Spinal cord (tissue), 9 donors: ENCODE measurements at regions not wholly inside any gene's neighbourhood (a gene's known extent, or its start where the extent isn't known, plus 50 kb on each side); places are given as distances from the start of the nearest gene placed in this dataset.
"Not testable (repeated sequence)": the region's sequence is repeated elsewhere in the genome, so short reads cannot be mapped to it uniquely, and the experiment has no call there.

Source experiments
- DNase-seq, 6 donors: peaks; one replicate each; pipeline versions ENCODE4 v3.0.0 to v3.0.0-alpha.2; 2013 to 2015; ENCODE audit warnings: low spot score in 6 of 6, low read depth in 4 of 6
- H3K27ac ChIP-seq: one replicate; pipeline ENCODE4 v1.5.1; 2013; ENCODE audit warnings: low read depth, low read length, control low read depth
- H3K27me3 ChIP-seq: one replicate; pipeline ENCODE4 v1.6.1; 2013; ENCODE audit warnings: low read length; ENCODE audit not compliant: control insufficient read depth, insufficient read depth
- H3K36me3 ChIP-seq: one replicate; pipeline ENCODE4 v1.6.1; 2013; ENCODE audit warnings: low read length; ENCODE audit not compliant: control insufficient read depth, insufficient read depth
- H3K4me1 ChIP-seq: one replicate; pipeline ENCODE4 v1.6.1; 2013; ENCODE audit warnings: low read length; ENCODE audit not compliant: control insufficient read depth, insufficient read depth
- H3K4me3 ChIP-seq: one replicate; pipeline ENCODE4 v1.5.1; 2013; ENCODE audit warnings: low read depth, low read length, control low read depth
- H3K9me3 ChIP-seq: one replicate; pipeline ENCODE4 v1.6.1; 2013; ENCODE audit warnings: low read length; ENCODE audit not compliant: control insufficient read depth, insufficient read depth
- WGBS: methylation state at CpG from one replicate; pipeline ENCODE4 v1.1.5; 2013; ENCODE audit warnings: missing lambda C conversion rate; ENCODE audit not compliant: insufficient coverage; 5-methylcytosine and 5-hydroxymethylcytosine counted together
- donor health status: healthy.

DNA sequence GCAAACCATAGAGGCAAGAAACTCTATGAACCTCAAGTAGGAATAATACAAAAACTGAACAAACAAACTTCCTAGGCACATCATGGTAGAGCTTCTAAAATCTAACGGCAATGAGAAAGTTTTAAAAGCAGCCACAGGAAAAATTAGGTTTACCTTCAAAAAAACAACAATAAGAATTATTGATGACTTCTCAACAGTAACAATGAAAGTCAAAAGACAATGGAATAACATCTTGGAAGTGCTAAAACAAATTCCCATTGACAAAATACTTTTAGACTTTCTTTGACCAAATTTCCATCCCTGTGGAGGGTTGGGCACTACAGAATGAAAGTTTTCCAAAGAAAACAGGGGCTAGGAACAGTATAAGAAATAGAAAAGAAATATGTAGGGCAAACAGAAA is 222.9 kb upstream of the ERCC4 start:
- H3K9me3 ChIP-seq, result peaks cover 6% of the 10 kb centered on the region
- H3K27ac ChIP-seq, result no peak overlapping the region
- H3K4me1 ChIP-seq, result no peaks in the 10 kb centered on the region
- no peaks in the 10 kb centered on the region for H3K36me3 ChIP-seq
- no peak overlapping the region for H3K4me3 ChIP-seq
- no peaks in the 10 kb centered on the region for H3K27me3 ChIP-seq
- no CpG with 5 or more reads among the region's 1 CpG for WGBS
- DNase-seq, result no peak

GRCh38 chr16:13697568-13697967 is 222.4 kb upstream of the ERCC4 start:
- no peaks in the 10 kb centered on the region for H3K27me3 ChIP-seq
- no peak for DNase-seq
- H3K9me3 ChIP-seq, result peaks cover 6% of the 10 kb centered on the region
- no peaks in the 10 kb centered on the region for H3K4me1 ChIP-seq
- H3K36me3 ChIP-seq, result no peaks in the 10 kb centered on the region
- no peak overlapping the region for H3K4me3 ChIP-seq
- no peak overlapping the region for H3K27ac ChIP-seq

DNA sequence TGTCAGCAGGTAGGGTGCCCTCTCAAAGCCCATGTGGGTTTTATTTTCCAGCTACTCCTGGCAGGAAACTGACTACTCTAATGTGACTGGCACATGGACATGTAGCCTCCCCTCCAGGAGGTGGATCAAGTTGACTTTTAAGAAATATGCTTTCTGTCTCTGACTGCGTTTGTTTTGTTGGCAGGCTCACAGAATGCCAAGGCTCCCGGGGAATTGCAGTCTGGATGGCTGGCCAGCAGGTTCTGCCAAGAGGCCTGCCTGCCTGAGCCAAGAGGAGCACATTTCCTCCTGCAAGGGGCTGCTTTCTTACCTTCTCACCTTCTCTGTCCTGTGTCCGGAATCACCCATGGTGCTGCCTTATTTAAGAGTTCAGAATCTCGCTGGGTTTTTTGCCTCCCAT is 217.3 kb upstream of the ERCC4 start:
- DNase-seq, result peak in 3 of 6 donors; percentile 9 to 79 (median 43)
- no peaks in the 10 kb centered on the region for H3K4me1 ChIP-seq
- no peaks in the 10 kb centered on the region for H3K27me3 ChIP-seq
- H3K27ac ChIP-seq, result no peak overlapping the region
- no peak overlapping the region for H3K4me3 ChIP-seq
- peaks cover 4% of the 10 kb centered on the region for H3K9me3 ChIP-seq
- H3K36me3 ChIP-seq, result no peaks in the 10 kb centered on the region
- WGBS, result 47% methylated on average over 2 of the region's 4 CpGs

- Histone ChIP-seq H3K36me3 (no peaks in the 10 kb centered on the region), H3K27me3 (no peaks in the 10 kb centered on the region), H3K4me1 (peaks cover 3% of the 10 kb centered on the region), H3K4me3 (no peak overlapping the region), H3K9me3 (peaks cover 3% of the 10 kb centered on the region), H3K27ac (no peak overlapping the region)
- peak in 3 of 6 donors; percentile 13 to 92 (median 29) for DNase-seq
- WGBS, result 16% methylated on average over 2 of the region's 3 CpGs
Measured at GRCh38 chr16:13708347-13709120, 211.4 kb upstream of the ERCC4 start.

- no peak overlapping the region for H3K27ac ChIP-seq
- WGBS, result no CpG with 5 or more reads among the region's 7 CpGs
- H3K36me3 ChIP-seq, result no peaks in the 10 kb centered on the region
- H3K9me3 ChIP-seq, result no peaks in the 10 kb centered on the region
- H3K4me1 ChIP-seq, result no peaks in the 10 kb centered on the region
- H3K4me3 ChIP-seq, result no peak overlapping the region
- H3K27me3 ChIP-seq, result no peaks in the 10 kb centered on the region
- peak in 1 of 6 donors; percentile 57 for DNase-seq
Measured at GRCh38 chr16:13718748-13719147, 201.2 kb upstream of the ERCC4 start.

- no CpG with 5 or more reads among the region's 3 CpGs for WGBS
- Histone ChIP-seq H3K4me3 (no peak overlapping the region), H3K9me3 (no peaks in the 10 kb centered on the region), H3K4me1 (no peaks in the 10 kb centered on the region), H3K36me3 (no peaks in the 10 kb centered on the region), H3K27me3 (no peaks in the 10 kb centered on the region), H3K27ac (no peak overlapping the region)
- DNase-seq, result no peak
Measured at GRCh38 chr16:13727943-13728342, 192.0 kb upstream of the ERCC4 start.

DNA sequence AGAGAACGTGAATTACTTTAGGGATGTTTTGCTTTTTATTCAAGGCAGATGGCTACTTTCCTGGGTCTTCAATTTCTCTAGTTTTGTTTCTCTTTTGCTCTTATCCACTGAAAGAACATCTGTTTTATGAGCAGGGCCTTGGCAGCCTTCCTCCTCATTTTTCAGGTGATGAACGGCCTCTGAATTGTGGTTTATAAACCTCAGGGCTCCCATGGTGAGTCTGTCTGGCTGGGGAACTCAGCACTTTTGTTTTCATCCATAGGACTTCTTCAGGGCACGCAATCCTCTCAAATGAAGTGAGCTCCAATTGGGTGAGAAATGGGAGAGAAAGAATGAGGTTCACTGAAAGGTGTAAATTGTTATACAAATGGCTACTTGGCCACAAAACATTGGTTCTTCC is 186.4 kb upstream of the ERCC4 start:
- no peak overlapping the region for H3K4me3 ChIP-seq
- no peaks in the 10 kb centered on the region for H3K9me3 ChIP-seq
- WGBS, result 69% methylated on average over 2 of the region's 3 CpGs
- no peaks in the 10 kb centered on the region for H3K36me3 ChIP-seq
- H3K4me1 ChIP-seq, result no peaks in the 10 kb centered on the region
- DNase-seq, result peak in 2 of 6 donors; percentile 13 to 66
- H3K27ac ChIP-seq, result no peak overlapping the region
- H3K27me3 ChIP-seq, result no peaks in the 10 kb centered on the region

- not testable (repeated sequence) for H3K36me3 ChIP-seq, DNase-seq, H3K27me3 ChIP-seq, H3K4me3 ChIP-seq, H3K9me3 ChIP-seq, H3K27ac ChIP-seq, H3K4me1 ChIP-seq
- 89% methylated on average over 10 of the region's 14 CpGs for WGBS
Measured at GRCh38 chr16:13739621-13740373, 180.2 kb upstream of the ERCC4 start.

DNA sequence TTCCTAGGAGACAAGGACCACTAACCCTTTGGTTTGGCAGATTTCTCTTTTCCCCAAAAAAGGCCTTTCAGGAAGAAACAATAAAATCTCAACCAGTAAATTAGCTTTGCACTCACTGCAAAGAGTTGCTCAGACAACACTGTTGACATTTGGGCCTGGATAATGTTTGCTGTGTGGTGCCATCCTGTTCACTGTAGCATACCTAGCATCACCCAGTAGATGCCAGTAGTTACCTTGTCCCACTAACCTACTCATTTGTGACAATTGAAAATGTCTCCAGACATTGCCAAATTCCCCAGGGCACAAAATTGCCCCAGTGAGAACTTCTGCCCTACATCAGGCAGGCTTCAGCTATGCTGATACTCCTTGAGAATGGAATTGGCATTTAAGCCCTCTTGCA is 177.0 kb upstream of the ERCC4 start:
- H3K27me3 ChIP-seq, result no peaks in the 10 kb centered on the region
- H3K27ac ChIP-seq, result no peak overlapping the region
- DNase-seq, result no peak
- no peaks in the 10 kb centered on the region for H3K36me3 ChIP-seq
- H3K4me3 ChIP-seq, result no peak overlapping the region
- H3K4me1 ChIP-seq, result no peaks in the 10 kb centered on the region
- H3K9me3 ChIP-seq, result no peaks in the 10 kb centered on the region

GRCh38 chr16:13743571-13743970 is 176.4 kb upstream of the ERCC4 start:
- Histone ChIP-seq H3K27me3 (no peaks in the 10 kb centered on the region), H3K4me1 (no peaks in the 10 kb centered on the region), H3K36me3 (no peaks in the 10 kb centered on the region), H3K4me3 (no peak overlapping the region), H3K27ac (no peak overlapping the region), H3K9me3 (no peaks in the 10 kb centered on the region)
- WGBS, result 94% methylated on average over 1 of the region's 1 CpG
- DNase-seq, result peak in 1 of 6 donors; percentile 63
